Lower leg skin (tissue), 3 donors: ENCODE measurements at regions not wholly inside any gene's neighbourhood (a gene's known extent, or its start where the extent isn't known, plus 50 kb on each side); places are given as distances from the start of the nearest gene placed in this dataset.

Experiments
- POLR2A ChIP-seq, 2 donors: fragments of 450-650 bp; IDR thresholded peaks; one replicate each; pipeline ENCODE4 v1.6.1; 2016 to 2017; ENCODE audit warnings: antibody characterized with exemption in 2 of 2, mild to moderate bottlenecking in 1 of 2, moderate library complexity in 1 of 2
- TF ChIP-seq, protein P1 (sequence below), 3 donors: fragments of 450-650 bp; IDR thresholded peaks; one replicate each; pipeline ENCODE4 v1.5.1; 2016; ENCODE audit warnings: antibody characterized with exemption in 3 of 3, mild to moderate bottlenecking in 3 of 3, moderate library complexity in 2 of 3

DNA sequence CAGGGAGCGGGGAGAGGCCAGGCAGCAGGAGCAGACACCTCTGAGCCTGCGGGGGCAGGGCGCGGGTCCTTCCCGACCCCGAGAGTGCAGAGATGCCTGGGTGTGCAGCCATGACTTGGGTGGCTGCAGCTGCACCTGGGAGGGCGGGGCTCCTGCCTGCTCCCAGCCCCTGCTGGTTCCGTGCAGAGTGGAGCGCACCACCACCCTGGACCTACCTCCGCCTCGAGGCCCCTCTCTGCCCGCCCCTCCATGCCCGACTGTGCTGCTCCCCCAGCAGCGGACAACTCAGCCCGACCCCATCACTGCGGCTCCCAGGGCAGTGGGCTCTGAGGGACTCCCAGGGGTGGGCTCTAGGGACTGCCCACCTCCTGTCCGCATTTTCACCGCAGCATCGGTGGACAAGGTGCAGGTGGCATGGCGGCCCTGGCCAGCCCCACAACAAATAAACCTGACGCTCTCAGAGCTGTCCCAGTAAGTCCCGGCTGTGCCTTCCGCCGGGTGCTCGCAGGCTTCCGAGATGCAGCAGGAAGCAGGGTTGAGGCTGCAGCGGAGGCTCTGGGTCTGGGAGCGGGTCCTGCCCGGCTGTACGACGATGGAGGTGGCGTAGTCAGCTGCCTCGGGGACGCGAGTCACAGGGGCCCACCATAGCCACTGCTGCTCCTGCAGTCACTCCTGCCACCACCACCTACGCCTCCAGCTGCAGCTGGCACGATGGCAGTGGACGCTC lies 392.0 kb upstream of the CCDC196 start:
- TF ChIP-seq, protein P1, sequence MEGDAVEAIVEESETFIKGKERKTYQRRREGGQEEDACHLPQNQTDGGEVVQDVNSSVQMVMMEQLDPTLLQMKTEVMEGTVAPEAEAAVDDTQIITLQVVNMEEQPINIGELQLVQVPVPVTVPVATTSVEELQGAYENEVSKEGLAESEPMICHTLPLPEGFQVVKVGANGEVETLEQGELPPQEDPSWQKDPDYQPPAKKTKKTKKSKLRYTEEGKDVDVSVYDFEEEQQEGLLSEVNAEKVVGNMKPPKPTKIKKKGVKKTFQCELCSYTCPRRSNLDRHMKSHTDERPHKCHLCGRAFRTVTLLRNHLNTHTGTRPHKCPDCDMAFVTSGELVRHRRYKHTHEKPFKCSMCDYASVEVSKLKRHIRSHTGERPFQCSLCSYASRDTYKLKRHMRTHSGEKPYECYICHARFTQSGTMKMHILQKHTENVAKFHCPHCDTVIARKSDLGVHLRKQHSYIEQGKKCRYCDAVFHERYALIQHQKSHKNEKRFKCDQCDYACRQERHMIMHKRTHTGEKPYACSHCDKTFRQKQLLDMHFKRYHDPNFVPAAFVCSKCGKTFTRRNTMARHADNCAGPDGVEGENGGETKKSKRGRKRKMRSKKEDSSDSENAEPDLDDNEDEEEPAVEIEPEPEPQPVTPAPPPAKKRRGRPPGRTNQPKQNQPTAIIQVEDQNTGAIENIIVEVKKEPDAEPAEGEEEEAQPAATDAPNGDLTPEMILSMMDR (IDR thresholded peaks at IDR 0.05), result no peak
- no peak for TF ChIP-seq POLR2A (IDR thresholded peaks at IDR 0.05)
